Skin epidermis (tissue), 12 donors: ENCODE measurements at regions not wholly inside any gene's neighbourhood (a gene's known extent, or its start where the extent isn't known, plus 50 kb on each side); places are given as distances from the start of the nearest gene placed in this dataset.

Source experiments
- H3K27ac ChIP-seq, 21 experiments: fragments of 200-600 bp; sonication (generic) in 11 of 21; one replicate each; pipeline ENCODE4 v1.5.0; 2020; ENCODE audit warnings: mild to moderate bottlenecking in 3 of 21, inconsistent platforms in 2 of 21, moderate library complexity in 2 of 21
- H3K4me3 ChIP-seq, 7 experiments: fragments of 200-600 bp; sonication (generic) in 2 of 7; one replicate each; pipeline ENCODE4 v1.5.0; 2020; ENCODE audit warnings: inconsistent platforms in 2 of 7, mild to moderate bottlenecking in 2 of 7, moderate library complexity in 1 of 7

DNA sequence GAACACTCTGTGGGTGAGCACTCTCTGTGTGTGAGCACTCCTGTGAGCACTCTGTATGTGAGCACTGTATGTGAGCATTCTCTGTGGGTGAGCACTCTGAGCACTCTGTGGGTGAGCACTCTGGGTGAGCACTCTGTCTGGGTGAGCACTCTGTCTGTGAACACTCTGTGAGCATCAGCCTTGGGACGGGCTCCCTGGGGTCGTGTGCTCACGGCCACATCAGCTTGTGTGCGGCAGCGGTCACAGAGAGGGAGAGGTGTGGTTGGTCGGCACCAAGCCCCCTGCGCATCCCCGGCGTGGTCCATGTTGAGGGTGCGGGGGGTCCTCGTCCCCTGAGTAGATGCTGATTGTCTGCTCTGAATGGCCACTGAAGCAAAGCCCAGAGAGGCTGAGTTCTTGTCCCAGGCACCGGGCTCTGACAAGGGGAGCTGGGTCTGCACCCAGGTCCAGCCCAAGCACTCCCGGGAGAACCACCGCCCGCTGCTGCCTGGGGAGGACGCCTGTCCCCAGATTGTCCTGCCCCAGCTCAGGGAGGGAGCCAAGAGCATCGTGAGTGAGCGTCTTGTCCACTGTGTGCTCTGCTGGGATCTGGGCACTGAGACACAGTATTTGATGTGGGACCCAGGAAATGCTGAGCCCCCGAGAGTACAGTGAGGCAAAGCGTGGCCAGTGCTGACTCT, 143.7 kb downstream of the DNAJB6 start:
- Histone ChIP-seq H3K27ac (no peak overlapping the region), H3K4me3 (no peak overlapping the region)

DNA sequence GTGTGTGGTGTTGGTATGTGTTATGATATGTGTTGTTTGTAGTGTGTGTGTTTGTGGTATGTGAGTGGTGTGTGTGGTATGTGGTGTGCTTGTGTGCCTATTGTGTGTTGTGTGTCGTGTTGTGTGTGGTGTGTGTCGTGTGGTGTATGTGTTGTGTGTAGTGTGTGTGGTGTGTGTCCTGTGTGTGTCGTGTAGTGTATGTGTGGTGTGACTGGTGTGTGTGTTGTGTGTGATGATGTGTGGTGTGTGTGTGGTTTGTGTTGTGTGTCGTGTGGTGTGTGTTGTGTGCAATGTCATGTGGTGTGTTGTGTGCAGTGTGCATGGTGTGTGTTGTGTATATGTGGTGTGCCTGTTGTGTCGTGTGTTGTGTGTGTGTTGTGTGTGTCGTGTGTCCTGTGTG, 144.6 kb downstream of the DNAJB6 start:
- H3K27ac ChIP-seq, result no peak overlapping the region

DNA sequence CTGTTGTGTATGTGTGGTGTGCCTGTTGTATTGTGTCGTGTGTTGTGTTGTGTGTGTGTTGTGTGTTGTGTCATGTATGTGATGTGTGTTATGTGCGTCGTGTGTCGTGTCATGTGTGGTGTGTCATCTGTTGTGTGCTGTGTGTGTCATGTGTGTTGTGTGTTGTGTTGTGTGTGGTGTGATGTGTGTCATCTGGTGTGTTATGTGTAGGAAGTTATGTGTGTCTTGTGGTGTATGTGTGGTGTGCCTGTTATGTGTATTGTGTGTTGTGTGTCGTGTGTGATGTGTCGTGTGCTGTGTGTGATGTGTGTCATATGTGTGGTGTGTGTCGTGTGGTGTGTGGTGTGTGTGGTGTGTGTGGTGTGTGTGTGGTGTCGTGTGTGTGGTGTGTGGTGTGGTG, 145.2 kb downstream of the DNAJB6 start:
- Histone ChIP-seq H3K4me3 (no peak overlapping the region), H3K27ac (no peak overlapping the region)

More for the DNA sequence above, 144.6 kb downstream of the DNAJB6 start:
- no peak overlapping the region for H3K4me3 ChIP-seq

DNA sequence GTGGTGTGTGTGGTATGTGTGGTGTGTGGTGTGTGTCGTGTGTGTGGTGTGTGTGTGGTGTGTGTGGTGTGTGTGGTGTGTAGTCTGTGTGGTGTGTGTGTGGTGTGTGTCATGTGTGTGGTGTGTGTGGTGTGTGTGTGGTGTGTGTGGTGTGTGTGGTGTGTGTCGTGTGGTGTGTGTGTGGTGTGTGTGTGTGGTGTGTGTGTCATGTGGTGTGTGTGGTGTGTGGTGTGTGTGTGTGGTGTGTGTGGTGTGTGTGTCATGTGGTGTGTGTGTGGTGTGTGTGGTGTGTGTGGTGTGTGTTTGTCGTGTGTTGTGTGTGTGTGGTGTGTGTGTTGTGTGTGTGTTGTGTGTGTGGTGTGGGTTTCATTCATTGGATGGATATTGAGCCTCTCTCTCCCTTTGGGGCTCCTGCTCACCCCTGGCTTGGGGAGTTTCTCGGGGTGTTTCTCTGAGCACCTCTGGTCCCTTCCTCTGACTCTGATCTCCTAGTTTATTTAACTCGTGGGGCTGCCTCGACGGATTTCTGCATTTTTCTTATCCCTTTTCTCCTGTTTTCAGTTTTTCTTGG, 145.8 kb downstream of the DNAJB6 start:
- Histone ChIP-seq H3K27ac (no peak overlapping the region), H3K4me3 (no peak overlapping the region)

DNA sequence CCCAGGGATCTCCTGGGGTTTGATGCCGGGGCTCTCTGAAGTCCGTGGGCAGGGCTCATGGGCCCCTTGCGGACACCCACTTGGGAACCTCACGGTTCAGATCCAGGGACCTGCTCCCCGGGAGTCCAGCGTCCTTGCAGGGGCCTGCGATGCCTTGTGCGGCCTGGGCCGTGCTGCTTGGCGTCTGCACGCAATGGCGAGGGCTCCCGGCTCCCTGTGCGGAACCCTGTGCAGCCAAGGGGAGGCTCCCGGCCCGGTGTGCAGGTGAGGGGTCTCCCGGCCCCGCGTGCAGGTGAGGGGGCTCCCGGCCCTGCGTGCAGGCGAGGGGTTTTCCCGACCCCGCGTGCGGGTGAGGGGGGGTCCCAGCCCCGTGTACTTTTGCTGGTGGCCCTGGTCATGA, 146.7 kb downstream of the DNAJB6 start:
- no peak overlapping the region for H3K4me3 ChIP-seq
- H3K27ac ChIP-seq, result no peak overlapping the region

DNA sequence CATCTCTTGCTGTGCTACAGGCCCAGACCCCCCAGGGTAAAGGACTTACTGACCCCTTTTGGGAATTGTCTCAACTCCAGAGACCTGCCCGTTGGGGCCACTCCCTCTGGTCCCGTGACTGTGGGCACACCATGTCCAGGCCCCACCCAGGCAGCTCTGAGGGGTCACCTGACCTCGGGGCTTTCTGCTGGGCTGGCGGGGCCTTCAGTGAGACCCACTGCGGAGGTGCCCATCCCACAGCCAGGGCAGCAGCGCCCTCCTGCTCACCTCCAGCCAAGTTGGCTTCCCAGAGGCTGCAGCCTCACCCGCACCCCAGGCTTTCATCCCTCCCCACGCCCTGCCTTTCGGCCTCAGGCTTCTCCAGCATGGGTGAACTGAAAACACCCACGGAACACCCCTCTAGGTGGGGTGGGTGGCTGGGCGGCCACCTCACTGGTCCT, 147.2 kb downstream of the DNAJB6 start:
- H3K27ac ChIP-seq, result no peak overlapping the region

DNA sequence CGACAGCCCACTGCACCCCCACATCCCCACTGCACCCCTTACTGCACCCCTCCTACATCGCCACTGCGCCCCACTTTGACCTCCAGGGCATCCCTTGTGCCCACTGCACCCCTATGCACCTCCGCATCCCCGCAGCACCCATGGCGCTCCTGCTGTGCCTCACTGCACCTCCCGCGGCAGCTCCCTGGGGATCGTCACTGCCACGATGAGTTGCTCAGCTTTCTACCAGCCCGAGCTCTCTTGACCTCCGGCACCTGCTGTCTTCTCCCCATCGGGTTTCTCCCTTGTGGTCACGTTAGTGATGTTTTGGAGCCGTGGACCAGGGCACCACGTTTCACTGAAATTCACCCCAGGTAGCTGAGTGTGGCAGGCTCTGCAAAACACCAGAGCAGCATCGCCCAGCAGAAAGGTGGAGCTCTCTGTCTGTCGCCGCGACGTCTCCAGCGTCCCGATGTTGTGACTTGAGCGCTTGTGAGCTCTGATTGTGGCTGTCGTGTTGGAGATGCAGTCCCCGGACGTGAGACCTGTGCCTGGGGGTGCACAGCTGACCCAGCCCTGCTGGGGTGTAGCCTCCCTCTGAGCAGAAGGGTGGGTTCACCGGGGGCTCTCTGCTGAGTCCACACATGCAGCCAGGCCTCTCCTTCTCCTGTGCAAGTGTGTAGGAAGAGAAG, 147.7 kb downstream of the DNAJB6 start:
- H3K27ac ChIP-seq, result no peak overlapping the region

More for the DNA sequence above, 147.2 kb downstream of the DNAJB6 start:
- no peak overlapping the region for H3K4me3 ChIP-seq

DNA sequence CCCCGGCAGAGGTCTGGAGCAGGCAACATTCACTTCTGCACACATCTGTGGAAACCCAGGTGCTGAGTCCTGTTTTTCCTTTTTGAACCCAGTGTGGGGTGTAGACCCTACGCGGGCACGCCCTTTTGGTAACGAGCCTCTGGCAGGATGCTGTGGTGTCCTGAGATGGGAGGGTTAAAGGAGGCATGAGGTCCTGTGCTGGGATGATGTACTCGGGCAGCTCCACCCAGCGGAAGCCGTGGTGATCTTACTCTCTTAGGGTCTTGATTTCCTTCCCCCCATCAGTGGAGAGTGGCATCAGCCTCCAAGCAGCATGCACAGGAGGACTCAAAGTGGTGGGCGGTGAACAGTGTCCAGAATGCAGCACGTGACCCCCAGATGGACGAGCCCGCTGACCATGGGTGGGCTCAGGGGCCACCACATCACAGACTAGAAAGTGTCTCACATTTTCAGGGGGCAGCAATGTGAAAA, 148.6 kb downstream of the DNAJB6 start:
- no peak overlapping the region for H3K4me3 ChIP-seq
- no peak overlapping the region for H3K27ac ChIP-seq

More for the DNA sequence above, 147.7 kb downstream of the DNAJB6 start:
- H3K4me3 ChIP-seq, result no peak overlapping the region

DNA sequence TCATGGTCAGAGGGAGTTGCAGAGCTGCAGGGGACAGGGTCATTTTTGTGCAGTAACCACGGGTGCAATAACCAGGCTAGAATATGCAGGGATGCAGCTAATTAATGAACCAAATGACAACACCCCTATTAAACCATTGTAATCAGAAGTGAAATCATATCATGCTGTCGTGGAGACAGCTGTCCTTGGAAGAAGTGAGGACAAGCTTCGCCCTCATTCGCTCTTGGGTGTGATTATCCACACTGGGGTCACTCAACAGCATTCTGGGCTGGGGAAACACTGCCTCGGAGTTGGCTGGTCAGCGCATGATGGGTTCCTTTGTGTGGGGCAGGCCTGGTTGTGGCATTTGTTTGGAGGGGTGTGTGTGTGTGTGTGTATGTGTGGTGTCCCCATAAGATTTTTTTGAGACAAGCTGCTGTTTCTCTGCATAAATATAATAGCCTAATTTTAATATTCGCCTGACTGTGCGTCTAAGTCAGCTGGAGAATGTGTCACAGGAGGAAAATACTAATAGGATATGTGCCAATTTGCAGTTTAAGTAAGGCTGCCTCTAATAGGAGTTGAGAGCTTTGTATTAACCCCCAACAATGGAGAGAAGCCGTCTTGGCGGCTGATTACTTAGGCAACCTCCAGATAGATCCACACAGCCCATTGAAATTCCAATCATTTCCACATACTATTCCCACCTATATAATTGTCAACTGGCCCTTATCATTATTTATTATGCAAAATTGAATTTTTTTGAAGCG, 149.4 kb downstream of the DNAJB6 start:
- no peak overlapping the region for H3K4me3 ChIP-seq
- no peak overlapping the region for H3K27ac ChIP-seq

DNA sequence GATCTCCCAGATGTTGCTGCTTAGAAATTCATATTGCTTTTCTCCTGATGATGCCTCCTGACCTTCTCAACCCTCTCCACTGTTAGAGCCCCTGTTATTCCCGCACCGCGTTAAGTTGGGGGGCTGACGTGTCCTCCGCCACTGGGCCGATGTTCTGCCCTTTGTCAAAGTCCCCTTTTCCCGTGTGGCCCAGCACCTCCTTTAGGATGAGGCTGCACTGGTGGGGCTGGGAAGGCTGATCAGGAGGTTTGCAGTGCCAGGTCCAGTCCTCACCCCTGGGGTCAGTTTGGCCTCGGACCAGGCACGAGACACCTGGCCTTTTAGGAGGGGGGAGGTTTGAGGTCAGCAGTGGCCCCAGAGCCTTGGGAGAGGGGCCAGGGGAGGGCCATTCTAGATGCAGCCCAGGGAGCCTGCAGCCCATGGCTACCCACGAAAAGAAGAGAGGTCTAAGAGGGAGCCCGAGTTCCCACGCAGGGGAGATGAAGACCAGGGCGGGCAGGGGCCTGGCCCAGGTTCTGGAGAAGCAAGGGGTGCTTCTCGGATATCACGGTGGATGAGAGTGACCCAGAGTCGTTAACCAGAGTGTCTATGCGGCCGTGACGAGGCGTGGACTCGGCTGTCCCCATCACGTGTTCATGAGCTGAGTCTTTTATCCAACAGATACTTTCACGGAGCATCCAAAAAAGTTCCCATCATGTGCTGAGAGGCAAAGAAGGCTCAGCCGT, 150.4 kb downstream of the DNAJB6 start:
- Histone ChIP-seq H3K4me3 (no peak overlapping the region), H3K27ac (no peak overlapping the region)

DNA sequence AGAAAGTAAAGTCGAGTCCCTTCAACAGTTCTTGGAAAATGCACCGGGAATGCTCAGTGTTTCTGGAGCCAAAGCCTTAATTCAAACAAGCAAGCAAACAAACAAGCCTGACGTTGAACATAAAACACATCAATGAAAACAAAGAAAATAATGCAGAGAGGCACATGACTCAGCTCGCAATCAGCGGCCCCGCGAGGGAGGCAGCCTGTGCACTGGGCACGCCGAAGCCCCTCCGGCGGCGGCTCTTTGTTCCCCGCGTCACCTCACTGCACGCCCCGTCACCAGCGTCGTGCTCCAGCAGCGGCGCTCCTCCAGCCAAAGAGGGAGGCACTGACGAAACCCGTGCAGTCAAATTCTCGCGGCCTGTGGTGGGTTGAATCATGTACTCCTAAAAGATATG, 151.5 kb downstream of the DNAJB6 start:
- no peak overlapping the region for H3K27ac ChIP-seq
- H3K4me3 ChIP-seq, result no peak overlapping the region

DNA sequence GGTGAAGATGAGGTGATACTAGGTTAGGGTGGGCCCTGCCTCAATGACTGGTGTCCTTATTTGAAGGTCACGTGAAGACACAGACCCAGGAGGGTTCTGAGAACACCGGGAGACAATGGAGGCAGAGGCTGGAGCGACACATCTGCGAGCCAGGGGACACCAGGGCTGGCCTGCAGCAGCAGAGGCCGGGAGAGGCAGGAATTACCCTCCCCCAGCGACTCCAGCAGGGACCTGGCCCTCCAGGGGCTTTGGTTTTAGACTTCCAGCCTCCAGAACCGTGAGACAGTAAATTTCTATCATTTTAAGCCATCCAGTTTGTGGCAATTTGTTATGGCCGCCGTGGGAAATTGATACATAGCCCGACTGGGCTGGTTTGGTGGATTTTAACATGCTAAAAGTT, 152.2 kb downstream of the DNAJB6 start:
- no peak overlapping the region for H3K4me3 ChIP-seq
- H3K27ac ChIP-seq, result no peak overlapping the region
